ENCODE measurements at regions not wholly inside any gene's neighbourhood (a gene's known extent, or its start where the extent isn't known, plus 50 kb on each side); places are given as distances from the start of the nearest gene placed in this dataset.

GRCh38 chr17:79411419-79411818 is 199.4 kb downstream of the RBFOX3 start:
- no peak for ATAC-seq
- no peak overlapping the region for H3K4me3 Mint-ChIP-seq
- no peaks in the 10 kb centered on the region for H3K4me1 Mint-ChIP-seq
- no peaks in the 10 kb centered on the region for H3K36me3 Mint-ChIP-seq
- peaks cover 23% of the 10 kb centered on the region for H3K27me3 Mint-ChIP-seq
- H3K27ac Mint-ChIP-seq, result no peak overlapping the region
- no peak for DNase-seq
- CTCF ChIA-PET, result interaction anchor here (1.2 kb wide), 1 partner anchor 11 kb away, joined by 4 read pairs; no protein-coding TSS in a partner anchor
- no peaks in the 10 kb centered on the region for H3K9me3 Mint-ChIP-seq (ENCODE audit: low read depth)

GRCh38 chr17:79410681-79411080 is 200.2 kb downstream of the RBFOX3 start:
- CTCF ChIA-PET, result interaction anchor here (1.2 kb wide), 1 partner anchor 10 kb away, joined by 4 read pairs; no protein-coding TSS in a partner anchor
- Mint-ChIP-seq H3K36me3 (no peaks in the 10 kb centered on the region), H3K27me3 (peaks cover 30% of the 10 kb centered on the region), H3K27ac (no peak overlapping the region), H3K4me3 (no peak overlapping the region), H3K9me3 (ENCODE audit: low read depth) (no peaks in the 10 kb centered on the region), H3K4me1 (no peaks in the 10 kb centered on the region)
- ATAC-seq, result no peak
- no peak for DNase-seq

GRCh38 chr17:79408251-79408650 is 202.6 kb downstream of the RBFOX3 start:
- ATAC-seq (no peak), DNase-seq (no peak)
- Mint-ChIP-seq H3K27ac (no peak overlapping the region), H3K27me3 (peaks cover 34% of the 10 kb centered on the region), H3K9me3 (ENCODE audit: low read depth) (no peaks in the 10 kb centered on the region), H3K36me3 (no peaks in the 10 kb centered on the region), H3K4me1 (no peaks in the 10 kb centered on the region), H3K4me3 (no peak overlapping the region)
- CTCF ChIA-PET, result interaction anchor here (8.3 kb wide), 1 partner anchor 16 kb away, joined by 82 read pairs; no protein-coding TSS in a partner anchor

- H3K4me1 Mint-ChIP-seq, result no peaks in the 10 kb centered on the region
- H3K27me3 Mint-ChIP-seq, result peaks cover 34% of the 10 kb centered on the region
- no peaks in the 10 kb centered on the region for H3K9me3 Mint-ChIP-seq (ENCODE audit: low read depth)
- no peak overlapping the region for H3K27ac Mint-ChIP-seq
- ATAC-seq (no peak), DNase-seq (no peak)
- no peaks in the 10 kb centered on the region for H3K36me3 Mint-ChIP-seq
- H3K4me3 Mint-ChIP-seq, result no peak overlapping the region
- CTCF ChIA-PET, result interaction anchor here (8.3 kb wide), 1 partner anchor 15 kb away, joined by 82 read pairs; no protein-coding TSS in a partner anchor
These were observed 203.5 kb downstream of the RBFOX3 start for GRCh38 chr17:79407385-79407784.

GRCh38 chr17:79406316-79406715 is 204.5 kb downstream of the RBFOX3 start:
- Mint-ChIP-seq H3K27me3 (peaks cover 39% of the 10 kb centered on the region), H3K4me1 (peaks cover 1% of the 10 kb centered on the region), H3K27ac (no peak overlapping the region), H3K4me3 (no peak overlapping the region), H3K9me3 (ENCODE audit: low read depth) (no peaks in the 10 kb centered on the region), H3K36me3 (no peaks in the 10 kb centered on the region)
- DNase-seq, result no peak
- CTCF ChIA-PET, result interaction anchor here (8.3 kb wide), 1 partner anchor 14 kb away, joined by 82 read pairs; no protein-coding TSS in a partner anchor
- no peak for ATAC-seq

- CTCF ChIA-PET, result interaction anchor here (8.3 kb wide), 1 partner anchor 14 kb away, joined by 82 read pairs; no protein-coding TSS in a partner anchor
- peaks cover 44% of the 10 kb centered on the region for H3K27me3 Mint-ChIP-seq
- H3K36me3 Mint-ChIP-seq, result no peaks in the 10 kb centered on the region
- no peak overlapping the region for H3K27ac Mint-ChIP-seq
- DNase-seq, result no peak
- ATAC-seq, result no peak
- no peak overlapping the region for H3K4me3 Mint-ChIP-seq
- no peaks in the 10 kb centered on the region for H3K9me3 Mint-ChIP-seq (ENCODE audit: low read depth)
- H3K4me1 Mint-ChIP-seq, result peaks cover 6% of the 10 kb centered on the region
These were observed 205.0 kb downstream of the RBFOX3 start for GRCh38 chr17:79405823-79406222.

- Mint-ChIP-seq H3K4me3 (no peak overlapping the region), H3K27me3 (peaks cover 52% of the 10 kb centered on the region), H3K4me1 (peaks cover 11% of the 10 kb centered on the region), H3K27ac (no peak overlapping the region), H3K36me3 (no peaks in the 10 kb centered on the region), H3K9me3 (ENCODE audit: low read depth) (no peaks in the 10 kb centered on the region)
- ATAC-seq, result no peak
- DNase-seq, result no peak
- CTCF ChIA-PET, result interaction anchor here (1.3 to 8.3 kb wide), 3 partner anchors 12 to 317 kb away, joined by 3 to 82 read pairs (median 18); no protein-coding TSS in a partner anchor
These were observed 206.5 kb downstream of the RBFOX3 start for GRCh38 chr17:79404136-79404911.

GRCh38 chr17:79401704-79402674 is 208.9 kb downstream of the RBFOX3 start:
- Mint-ChIP-seq H3K9me3 (ENCODE audit: low read depth) (no peaks in the 10 kb centered on the region), H3K36me3 (no peaks in the 10 kb centered on the region), H3K27ac (no peak overlapping the region), H3K4me1 (peaks cover 11% of the 10 kb centered on the region), H3K27me3 (peaks cover 44% of the 10 kb centered on the region), H3K4me3 (no peak overlapping the region)
- DNase-seq (no peak), ATAC-seq (no peak)
- CTCF ChIA-PET, result interaction anchor here (1.1 to 8.3 kb wide), 7 partner anchors 10 to 329 kb away, joined by 3 to 82 read pairs (median 4); no protein-coding TSS in a partner anchor

GRCh38 chr17:79400989-79401703 is 209.7 kb downstream of the RBFOX3 start:
- Mint-ChIP-seq H3K9me3 (ENCODE audit: low read depth) (no peaks in the 10 kb centered on the region), H3K27ac (no peak overlapping the region), H3K27me3 (peaks cover 38% of the 10 kb centered on the region), H3K4me3 (peak overlapping the region; percentile 31), H3K36me3 (no peaks in the 10 kb centered on the region), H3K4me1 (peaks cover 11% of the 10 kb centered on the region)
- peak; percentile 90 for ATAC-seq
- CTCF ChIA-PET, result interaction anchor here (0.8 to 8.3 kb wide), 22 partner anchors 9 to 357 kb away, joined by 3 to 82 read pairs (median 4); no protein-coding TSS in a partner anchor
- peak; percentile 73 for DNase-seq

- H3K9me3 Mint-ChIP-seq (ENCODE audit: low read depth), result no peaks in the 10 kb centered on the region
- ATAC-seq (no peak), DNase-seq (no peak)
- H3K4me1 Mint-ChIP-seq, result peaks cover 11% of the 10 kb centered on the region
- CTCF ChIA-PET, result interaction anchor here (1.0 to 1.4 kb wide), 3 partner anchors 11 to 311 kb away, joined by 3 to 5 read pairs (median 3); no protein-coding TSS in a partner anchor
- H3K27me3 Mint-ChIP-seq, result peaks cover 30% of the 10 kb centered on the region
- H3K27ac Mint-ChIP-seq, result no peak overlapping the region
- H3K4me3 Mint-ChIP-seq, result no peak overlapping the region
- H3K36me3 Mint-ChIP-seq, result no peaks in the 10 kb centered on the region
These were observed 211.2 kb downstream of the RBFOX3 start for GRCh38 chr17:79399610-79400144.

- no peak for DNase-seq
- H3K27ac Mint-ChIP-seq, result no peak overlapping the region
- H3K4me1 Mint-ChIP-seq, result peaks cover 11% of the 10 kb centered on the region
- CTCF ChIA-PET, result no interaction called here
- H3K36me3 Mint-ChIP-seq, result no peaks in the 10 kb centered on the region
- H3K9me3 Mint-ChIP-seq (ENCODE audit: low read depth), result no peaks in the 10 kb centered on the region
- H3K27me3 Mint-ChIP-seq, result peaks cover 29% of the 10 kb centered on the region
- H3K4me3 Mint-ChIP-seq, result no peak overlapping the region
- no peak for ATAC-seq
These were observed 212.4 kb downstream of the RBFOX3 start for GRCh38 chr17:79398441-79398840.

GRCh38 chr17:79396696-79397095 is 214.2 kb downstream of the RBFOX3 start:
- no peak overlapping the region for H3K27ac Mint-ChIP-seq
- no peaks in the 10 kb centered on the region for H3K36me3 Mint-ChIP-seq
- DNase-seq, result no peak
- no peak for ATAC-seq
- H3K4me3 Mint-ChIP-seq, result no peak overlapping the region
- CTCF ChIA-PET, result interaction anchor here (7.0 kb wide), 1 partner anchor 310 kb away, joined by 96 read pairs; no protein-coding TSS in a partner anchor
- H3K9me3 Mint-ChIP-seq (ENCODE audit: low read depth), result no peaks in the 10 kb centered on the region
- peaks cover 11% of the 10 kb centered on the region for H3K4me1 Mint-ChIP-seq
- H3K27me3 Mint-ChIP-seq, result peaks cover 38% of the 10 kb centered on the region
